Activated B cell treated with CpG ODN at 0.5 μM for 24 hours (primary cell): ENCODE measurements at regions not wholly inside any gene's neighbourhood (a gene's known extent, or its start where the extent isn't known, plus 50 kb on each side); places are given as distances from the start of the nearest gene placed in this dataset.

Experiments
- ATAC-seq: fragments of 200-7000 bp; cut with Tn5 transposase; one replicate; pipeline ENCODE4 v1.10.0; 2021; ENCODE audit warnings: low read depth, mild to moderate bottlenecking, moderate library complexity
- CTCF ChIA-PET: fragments of 350-600 bp; sonication (Branson Sonifier 250); formaldehyde crosslinking; loops from one replicate; lab custom pipeline; 2021; ENCODE audit warnings: antibody characterized with exemption; lab: Charles Lee
- POLR2A ChIA-PET: fragments of 350-600 bp; sonication (Branson Sonifier 250); formaldehyde crosslinking; loops from one replicate; lab custom pipeline; 2021; ENCODE audit warnings: antibody characterized with exemption; lab: Charles Lee
- DNase-seq: peaks from one replicate; pipeline ENCODE4 v3.0.0; 2022
- H3K27ac Mint-ChIP-seq: one replicate; pipeline ENCODE4 v1.8.0; 2020; ENCODE audit warnings: mixed read lengths
- H3K27me3 Mint-ChIP-seq: one replicate; pipeline ENCODE4 v1.8.0; 2021; ENCODE audit warnings: mixed read lengths
- H3K36me3 Mint-ChIP-seq: one replicate; pipeline ENCODE4 v1.8.0; 2021; ENCODE audit warnings: low read depth, mixed read lengths
- H3K4me1 Mint-ChIP-seq: one replicate; pipeline ENCODE4 v1.8.0; 2021; ENCODE audit warnings: mixed read lengths
- H3K4me3 Mint-ChIP-seq: one replicate; pipeline ENCODE4 v1.8.0; 2020; ENCODE audit warnings: mild to moderate bottlenecking, mixed read lengths
- H3K9me3 Mint-ChIP-seq: one replicate; pipeline ENCODE4 v1.8.0; 2020; ENCODE audit warnings: mixed read lengths
- CTCF ChIP-seq: fragments of 200-600 bp; IDR thresholded peaks from one replicate; pipeline ENCODE4 v1.8.0; 2022; ENCODE audit warnings: antibody characterized with exemption, mild to moderate bottlenecking
- intact Hi-C: fragments of 100-400 bp; cut with micrococcal nuclease; formaldehyde crosslinking; loops from one replicate; pipeline ENCODE4 v1.15.1; 2024

DNA sequence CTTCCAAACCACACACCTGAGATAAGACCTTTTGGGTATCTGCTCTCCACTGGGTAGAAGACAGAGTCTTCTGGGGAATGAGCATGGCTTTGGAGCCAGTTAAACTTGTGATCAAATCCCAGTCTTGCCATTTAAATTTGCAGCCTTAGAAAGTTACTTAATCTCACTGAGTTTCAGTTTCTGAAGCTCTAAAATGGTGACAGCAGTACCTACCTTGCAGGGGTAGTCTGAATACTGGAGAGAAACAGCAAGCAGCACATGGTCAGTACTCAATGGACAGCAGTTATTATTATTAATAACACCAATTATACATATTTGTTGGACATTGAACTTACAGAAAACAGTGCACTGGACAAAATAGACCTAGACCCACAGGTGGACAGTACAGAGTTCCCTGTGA is 260.9 kb downstream of the MAN2A1 start:
- ChIA-PET POLR2A (no interaction called here), CTCF (no interaction called here)
- H3K4me3 Mint-ChIP-seq, result no peak overlapping the region
- intact Hi-C loops, result no loop called here
- H3K36me3 Mint-ChIP-seq, result no peaks in the 10 kb centered on the region
- no peak overlapping the region for H3K27ac Mint-ChIP-seq
- DNase-seq (no peak), ATAC-seq (no peak)
- H3K4me1 Mint-ChIP-seq, result no peaks in the 10 kb centered on the region
- no peak for TF ChIP-seq CTCF
- peaks cover 3% of the 10 kb centered on the region for H3K27me3 Mint-ChIP-seq
- H3K9me3 Mint-ChIP-seq, result no peaks in the 10 kb centered on the region

GRCh38 chr5:109951348-109951747 is 261.6 kb downstream of the MAN2A1 start:
- POLR2A ChIA-PET, result no interaction called here
- Mint-ChIP-seq H3K9me3 (no peaks in the 10 kb centered on the region), H3K36me3 (no peaks in the 10 kb centered on the region), H3K27ac (no peak overlapping the region), H3K27me3 (no peaks in the 10 kb centered on the region), H3K4me3 (no peak overlapping the region), H3K4me1 (no peaks in the 10 kb centered on the region)
- intact Hi-C loops, result no loop called here
- CTCF ChIA-PET, result no interaction called here
- ATAC-seq, result no peak
- no peak for DNase-seq
- no peak for TF ChIP-seq CTCF

- intact Hi-C loops, result no loop called here
- no peaks in the 10 kb centered on the region for H3K4me1 Mint-ChIP-seq
- no peak for TF ChIP-seq CTCF
- no peak overlapping the region for H3K4me3 Mint-ChIP-seq
- DNase-seq (no peak), ATAC-seq (no peak)
- CTCF ChIA-PET, result no interaction called here
- H3K36me3 Mint-ChIP-seq, result no peaks in the 10 kb centered on the region
- H3K9me3 Mint-ChIP-seq, result no peaks in the 10 kb centered on the region
- no peak overlapping the region for H3K27ac Mint-ChIP-seq
- POLR2A ChIA-PET, result no interaction called here
- no peaks in the 10 kb centered on the region for H3K27me3 Mint-ChIP-seq
These were observed 262.0 kb downstream of the MAN2A1 start for GRCh38 chr5:109951758-109952157.

DNA sequence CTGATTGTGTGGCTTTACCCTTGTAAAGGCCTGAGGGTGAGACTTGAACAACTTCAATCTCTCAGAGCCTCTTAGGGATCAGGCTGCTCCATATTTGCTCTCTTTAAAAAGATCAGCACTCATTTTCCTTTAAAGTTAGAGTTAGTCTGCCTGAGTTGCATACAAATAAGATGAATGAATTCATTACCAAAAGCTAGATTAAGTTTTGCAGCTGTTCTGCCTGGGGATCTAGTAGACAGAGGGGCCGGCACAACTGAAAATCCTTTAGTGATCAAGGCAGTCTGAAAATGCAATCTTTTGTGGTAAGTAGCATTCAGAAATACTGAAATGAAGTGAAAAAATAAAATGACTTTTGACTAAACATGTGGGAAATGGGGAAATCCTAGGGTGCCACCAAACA is 264.0 kb downstream of the MAN2A1 start:
- no peak for DNase-seq
- CTCF ChIA-PET, result no interaction called here
- H3K4me1 Mint-ChIP-seq, result no peaks in the 10 kb centered on the region
- no peaks in the 10 kb centered on the region for H3K36me3 Mint-ChIP-seq
- H3K4me3 Mint-ChIP-seq, result no peak overlapping the region
- no peak for TF ChIP-seq CTCF
- H3K9me3 Mint-ChIP-seq, result no peaks in the 10 kb centered on the region
- H3K27ac Mint-ChIP-seq, result no peak overlapping the region
- ATAC-seq, result no peak
- POLR2A ChIA-PET, result no interaction called here
- intact Hi-C loops, result no loop called here
- no peaks in the 10 kb centered on the region for H3K27me3 Mint-ChIP-seq

DNA sequence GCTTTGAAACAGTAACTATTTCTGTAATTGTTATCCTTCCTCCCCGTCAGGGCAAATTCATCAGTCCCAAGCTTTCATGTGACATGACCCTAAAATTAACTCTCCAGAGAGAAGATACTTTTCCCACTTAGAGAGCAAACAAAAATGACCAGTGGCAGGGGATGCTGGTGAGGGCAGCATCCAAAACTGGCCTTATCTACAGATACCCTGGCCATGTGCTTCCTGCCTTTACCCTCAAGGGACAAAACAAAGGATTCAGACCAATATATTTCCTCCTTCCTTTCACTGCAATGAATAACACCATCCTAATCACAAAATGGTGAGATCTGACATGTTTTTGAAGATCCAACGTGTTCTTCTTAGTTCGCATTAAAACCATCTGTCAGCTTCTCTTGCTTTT is 267.2 kb downstream of the MAN2A1 start:
- ChIA-PET CTCF (no interaction called here), POLR2A (no interaction called here)
- H3K9me3 Mint-ChIP-seq, result no peaks in the 10 kb centered on the region
- ATAC-seq (no peak), DNase-seq (no peak)
- H3K4me1 Mint-ChIP-seq, result no peaks in the 10 kb centered on the region
- H3K27ac Mint-ChIP-seq, result no peak overlapping the region
- no peaks in the 10 kb centered on the region for H3K27me3 Mint-ChIP-seq
- H3K36me3 Mint-ChIP-seq, result no peaks in the 10 kb centered on the region
- intact Hi-C loops, result no loop called here
- TF ChIP-seq CTCF, result no peak
- H3K4me3 Mint-ChIP-seq, result no peak overlapping the region
